ENCODE measurements at regions not wholly inside any gene's neighbourhood (a gene's known extent, or its start where the extent isn't known, plus 50 kb on each side); places are given as distances from the start of the nearest gene placed in this dataset.

- DNase-seq = no peak
These were observed 186.8 kb downstream of the RDH14 start for GRCh38 chr2:18373664-18374063.

DNA sequence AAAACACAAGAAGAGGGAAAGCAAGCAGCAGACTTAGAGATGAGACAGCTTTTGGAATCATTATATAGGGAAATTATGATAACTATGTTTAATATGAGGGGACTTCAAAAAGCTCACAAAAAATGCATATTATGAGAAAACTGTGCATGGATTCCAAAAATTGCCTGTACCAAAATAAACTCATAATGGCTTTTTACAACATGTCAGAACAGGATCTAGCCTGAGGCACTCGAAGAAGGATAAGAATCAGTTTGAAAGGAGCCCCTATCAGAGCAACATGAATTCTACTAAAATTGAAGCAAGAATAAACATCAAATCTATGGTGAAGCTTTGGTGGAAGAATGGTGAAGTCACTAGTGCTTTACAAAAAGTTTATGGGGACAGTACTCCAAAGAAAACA is 187.4 kb downstream of the RDH14 start:
- no peak for DNase-seq

DNA sequence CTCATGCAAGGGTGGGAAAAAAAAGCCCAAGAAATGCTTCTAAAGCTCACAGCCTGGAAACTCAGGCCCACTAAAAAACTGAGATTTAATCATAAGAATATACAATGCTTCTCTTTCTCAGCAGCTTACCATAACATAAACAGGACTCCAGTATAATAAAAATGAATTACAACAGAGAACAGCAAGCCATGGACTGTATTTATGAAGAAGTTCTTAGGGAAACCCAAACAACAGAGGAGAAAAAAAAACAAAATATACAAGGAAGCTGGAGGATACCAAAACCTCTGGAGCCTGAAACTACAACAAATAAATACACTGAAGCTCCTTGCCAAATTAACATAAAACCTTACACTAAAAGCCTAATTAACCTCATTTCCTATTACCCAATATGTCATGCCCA is 187.8 kb downstream of the RDH14 start:
- DNase-seq = no peak

DNA sequence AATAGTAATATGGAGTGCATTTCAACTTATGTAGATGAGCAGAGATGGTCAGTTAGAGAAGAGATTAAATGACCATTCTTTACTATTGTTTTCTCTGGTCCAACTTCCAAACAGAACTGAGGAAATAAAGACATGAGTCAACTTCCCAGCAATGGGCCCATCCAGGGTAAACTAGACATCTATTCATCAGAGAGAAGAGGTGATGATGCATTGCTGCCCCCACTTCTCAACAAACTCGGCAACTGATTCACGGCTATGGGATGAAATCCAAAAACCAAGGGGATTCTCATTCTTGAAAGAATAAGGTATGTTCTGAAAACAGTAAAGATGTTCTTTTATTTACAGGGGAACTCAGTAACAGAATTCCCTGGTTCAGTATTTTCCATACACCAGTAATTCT is 190.7 kb downstream of the RDH14 start:
- DNase-seq = peak; percentile 56

DNA sequence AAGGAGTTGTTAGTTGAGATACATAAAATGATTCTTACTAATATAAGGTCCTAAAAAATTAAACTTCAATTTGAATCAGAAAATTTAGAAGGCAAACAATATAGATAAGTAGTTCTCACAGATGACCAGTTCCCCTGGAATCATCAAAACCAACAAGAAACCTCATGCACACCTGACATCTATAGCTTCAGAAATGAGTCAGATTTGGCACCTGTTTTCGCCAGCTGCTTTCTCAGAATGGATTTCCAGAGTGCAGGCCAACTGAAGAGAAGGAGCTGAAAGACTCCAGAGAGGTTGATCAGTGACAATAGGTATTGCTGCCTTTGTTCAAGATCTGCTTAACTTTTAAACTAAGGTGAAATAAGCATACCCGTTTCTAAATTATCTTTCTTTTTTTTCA is 192.4 kb downstream of the RDH14 start:
- no peak for DNase-seq

DNA sequence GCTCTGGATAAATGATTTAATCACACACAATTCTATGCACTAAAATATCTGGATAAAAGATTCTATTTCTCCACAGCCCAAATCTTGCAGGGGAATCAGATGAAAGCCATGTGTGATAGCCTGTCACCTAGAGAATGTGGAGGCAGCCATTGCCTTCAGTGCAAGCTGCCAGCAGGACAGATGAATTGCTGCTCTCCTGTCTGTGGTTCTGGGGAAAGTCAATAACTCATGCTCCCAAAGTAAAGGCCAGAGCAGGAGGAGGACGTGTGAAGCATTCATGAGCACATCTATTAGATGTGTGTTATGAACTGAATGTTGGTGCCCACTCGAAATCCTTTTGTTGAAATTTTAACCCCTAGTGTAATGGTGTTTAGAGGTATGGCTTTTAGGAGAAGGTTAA is 195.1 kb downstream of the RDH14 start:
- DNase-seq = no peak

- DNase-seq = no peak
These were observed 197.1 kb downstream of the RDH14 start for GRCh38 chr2:18363348-18363747.

- peak; percentile 63 for DNase-seq
These were observed 197.8 kb downstream of the RDH14 start for GRCh38 chr2:18362696-18363095.

DNA sequence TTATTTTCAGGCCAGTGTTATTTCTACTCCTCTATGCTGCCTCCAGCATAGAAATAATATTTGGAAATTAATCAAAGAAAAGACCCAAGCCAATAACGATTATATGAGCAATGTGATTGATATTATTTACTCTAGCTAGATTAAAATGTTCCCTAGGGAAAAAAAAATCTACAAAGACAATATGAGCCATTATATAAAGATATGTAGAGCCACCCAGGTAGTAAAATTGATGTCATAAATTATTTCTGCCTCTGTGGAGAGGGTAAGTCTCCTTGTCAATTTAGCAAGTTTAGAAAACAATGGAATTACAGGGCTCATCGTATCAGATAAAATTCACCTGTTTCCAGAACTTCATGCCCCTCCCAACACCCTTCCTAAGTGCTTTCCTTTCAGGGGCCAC is 202.9 kb downstream of the RDH14 start:
- DNase-seq = no peak

GRCh38 chr2:18356676-18357075 is 203.8 kb downstream of the RDH14 start:
- DNase-seq = peak; percentile 30

GRCh38 chr2:18349421-18349820 is 211.0 kb downstream of the RDH14 start:
- DNase-seq = peak; percentile 43

DNA sequence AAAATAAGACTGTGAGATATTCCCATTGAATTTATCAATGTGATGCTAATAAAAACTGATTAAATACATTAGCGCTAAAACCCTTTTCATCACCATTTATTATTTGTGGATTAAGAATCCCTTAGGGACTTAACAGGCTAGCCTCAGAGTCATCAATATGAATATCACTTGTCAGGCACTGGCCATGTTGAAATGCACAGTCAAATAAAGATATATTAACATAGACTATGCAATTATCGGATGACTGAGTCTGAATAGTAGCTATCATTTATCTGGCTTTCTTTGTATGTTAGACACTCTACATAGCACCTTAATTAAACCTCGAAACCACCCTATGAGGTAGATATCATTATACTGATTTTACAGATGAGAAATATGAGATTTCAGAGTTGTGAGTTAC is 213.6 kb downstream of the RDH14 start:
- DNase-seq = no peak

- peak; percentile 41 for DNase-seq
These were observed 214.1 kb downstream of the RDH14 start for GRCh38 chr2:18346344-18346743.

- peak; percentile 90 for DNase-seq
These were observed 214.6 kb downstream of the RDH14 start for GRCh38 chr2:18345848-18346247.

GRCh38 chr2:18342901-18343300 is 217.6 kb downstream of the RDH14 start:
- DNase-seq = no peak

GRCh38 chr2:18339326-18339725 is 221.1 kb downstream of the RDH14 start:
- DNase-seq = peak; percentile 35

GRCh38 chr2:18336975-18337374 is 223.5 kb downstream of the RDH14 start:
- DNase-seq = no peak

GRCh38 chr2:18332477-18332876 is 228.0 kb downstream of the RDH14 start:
- no peak for DNase-seq

- no peak for DNase-seq
These were observed 235.3 kb downstream of the RDH14 start for GRCh38 chr2:18325118-18325517.

- peak; percentile 58 for DNase-seq
These were observed 240.5 kb downstream of the RDH14 start for GRCh38 chr2:18319987-18320386.

- no peak for DNase-seq
These were observed 243.4 kb downstream of the RDH14 start for GRCh38 chr2:18317017-18317416.

- no peak for DNase-seq
These were observed 247.6 kb downstream of the RDH14 start for GRCh38 chr2:18312818-18313217.

GRCh38 chr2:18311420-18312195 is 248.8 kb downstream of the RDH14 start:
- DNase-seq = no peak

GRCh38 chr2:18309627-18310026 is 250.8 kb downstream of the RDH14 start:
- DNase-seq = no peak

DNA sequence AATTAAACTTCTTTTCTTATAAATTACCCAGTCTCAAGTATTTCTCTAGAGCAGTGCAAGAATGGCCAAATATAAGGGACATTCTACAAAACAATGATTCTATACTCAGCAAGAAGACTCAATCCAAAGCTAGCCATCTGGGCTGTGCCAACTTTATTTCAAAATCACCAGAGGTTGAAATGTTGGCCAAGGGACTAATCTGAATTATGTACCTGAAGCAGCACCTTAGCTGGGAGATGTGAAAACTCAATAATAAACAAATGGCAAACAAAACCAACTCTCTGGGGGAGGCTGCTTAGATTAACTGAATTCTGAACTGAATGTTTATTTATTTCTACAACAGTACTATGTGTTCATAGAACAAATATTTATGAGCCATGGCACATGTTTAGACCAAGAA is 251.3 kb downstream of the RDH14 start:
- no peak for DNase-seq

Measured in NCI-H226 (cell line).